ENCODE measurements at regions not wholly inside any gene's neighbourhood (a gene's known extent, or its start where the extent isn't known, plus 50 kb on each side); places are given as distances from the start of the nearest gene placed in this dataset.

DNA sequence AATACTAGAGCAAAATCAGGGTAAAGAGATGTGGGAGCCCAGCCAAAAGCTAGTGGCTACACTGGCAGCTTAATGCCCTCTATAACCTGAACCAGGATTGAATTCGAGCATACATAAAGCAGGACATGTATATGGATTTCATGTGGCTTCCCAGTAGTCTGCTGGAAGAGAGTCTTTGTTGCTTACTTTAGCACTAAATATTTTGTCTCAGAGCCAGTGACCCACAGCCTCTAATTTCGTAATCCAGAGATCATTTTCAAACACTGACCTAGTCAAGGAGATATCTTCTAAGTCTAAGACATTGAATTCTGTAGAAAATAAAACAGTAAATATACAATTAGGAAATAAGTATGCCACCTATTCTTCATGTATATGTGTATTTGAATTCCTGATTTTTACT is 64.2 kb upstream of the GNAI1 start:
- ChIA-PET POLR2A (ENCODE audit: unreplicated experiment) (no interaction called here), CTCF (no interaction called here)
- H3K4me2 ChIP-seq (ENCODE audit: low read length) = no peak overlapping the region
- no peak overlapping the region for H3K9ac ChIP-seq (ENCODE audit: low read length)
- no peak for TF ChIP-seq EZH2 (IDR thresholded peaks at IDR 0.05; ENCODE audit: low read length, unreplicated experiment)
- TF ChIP-seq CTCF (conservative IDR thresholded peaks at IDR 0.05; ENCODE audit: low read depth, low read length) = no peak
- no peak for TF ChIP-seq EZH2phosphoT487 (IDR thresholded peaks at IDR 0.05; ENCODE audit: borderline replicate concordance, low read length)
- no peaks in the 10 kb centered on the region for H4K20me1 ChIP-seq (ENCODE audit: low read length)
- H3K4me1 ChIP-seq (ENCODE audit: insufficient read depth, low read length) = no peaks in the 10 kb centered on the region
- H3K36me3 ChIP-seq (ENCODE audit: low read depth, low read length) = no peaks in the 10 kb centered on the region
- ATAC-seq (no peak), DNase-seq (no peak)
- BruUV-seq (replicated peaks) = no TSS peak
- H3K79me2 ChIP-seq (ENCODE audit: low read length) = no peaks in the 10 kb centered on the region
- no peak overlapping the region for H3K4me3 ChIP-seq (ENCODE audit: low read length)
- no peaks in the 10 kb centered on the region for H3K9me2 ChIP-seq (replicated peaks; ENCODE audit: low read length)
- no peak overlapping the region for H2AFZ ChIP-seq (ENCODE audit: low read length)
- no peaks in the 10 kb centered on the region for H3K27me3 ChIP-seq (ENCODE audit: low read length)
- intact Hi-C loops (cut with micrococcal nuclease) = no loop called here
- no peak overlapping the region for H3K27ac ChIP-seq (ENCODE audit: low read length)
- no peaks in the 10 kb centered on the region for H3F3A ChIP-seq (ENCODE audit: low read length, unreplicated experiment)
- 0 out of 2 replicates have a peak, but pooled peaks cover 4% of the 10 kb centered on the region for H3K9me3 ChIP-seq (ENCODE audit: low read length)

GRCh38 chr7:80066639-80067038 is 68.0 kb upstream of the GNAI1 start:
- Histone ChIP-seq H3F3A (ENCODE audit: low read length, unreplicated experiment) (no peaks in the 10 kb centered on the region), H2AFZ (ENCODE audit: low read length) (no peak overlapping the region), H4K20me1 (ENCODE audit: low read length) (no peaks in the 10 kb centered on the region), H3K36me3 (ENCODE audit: low read depth, low read length) (no peaks in the 10 kb centered on the region), H3K4me1 (ENCODE audit: insufficient read depth, low read length) (no peaks in the 10 kb centered on the region), H3K79me2 (ENCODE audit: low read length) (no peaks in the 10 kb centered on the region), H3K4me2 (ENCODE audit: low read length) (no peak overlapping the region), H3K9ac (ENCODE audit: low read length) (no peak overlapping the region), H3K27ac (ENCODE audit: low read length) (no peak overlapping the region), H3K27me3 (ENCODE audit: low read length) (no peaks in the 10 kb centered on the region), H3K9me3 (ENCODE audit: low read length) (0 out of 2 replicates have a peak, but pooled peaks cover 4% of the 10 kb centered on the region), H3K9me2 (replicated peaks; ENCODE audit: low read length) (no peaks in the 10 kb centered on the region), H3K4me3 (ENCODE audit: low read length) (no peak overlapping the region)
- CTCF ChIA-PET = no interaction called here
- intact Hi-C loops (cut with micrococcal nuclease) = loop anchor here (10.0 kb wide), 1 partner anchor 208 kb away; no protein-coding TSS in a partner anchor
- no TSS peak for BruUV-seq (replicated peaks)
- TF ChIP-seq CTCF (conservative IDR thresholded peaks at IDR 0.05; ENCODE audit: low read depth, low read length) = no peak
- TF ChIP-seq EZH2 (IDR thresholded peaks at IDR 0.05; ENCODE audit: low read length, unreplicated experiment) = no peak
- no peak for TF ChIP-seq EZH2phosphoT487 (IDR thresholded peaks at IDR 0.05; ENCODE audit: borderline replicate concordance, low read length)
- POLR2A ChIA-PET (ENCODE audit: unreplicated experiment) = no interaction called here
- ATAC-seq (no peak), DNase-seq (no peak)

- DNase-seq (no peak), ATAC-seq (no peak)
- Histone ChIP-seq H3F3A (ENCODE audit: low read length, unreplicated experiment) (no peaks in the 10 kb centered on the region), H3K4me1 (ENCODE audit: insufficient read depth, low read length) (no peaks in the 10 kb centered on the region), H2AFZ (ENCODE audit: low read length) (no peak overlapping the region), H3K4me2 (ENCODE audit: low read length) (no peak overlapping the region), H3K27me3 (ENCODE audit: low read length) (no peaks in the 10 kb centered on the region), H4K20me1 (ENCODE audit: low read length) (no peaks in the 10 kb centered on the region), H3K36me3 (ENCODE audit: low read depth, low read length) (no peaks in the 10 kb centered on the region), H3K9me2 (replicated peaks; ENCODE audit: low read length) (no peaks in the 10 kb centered on the region), H3K79me2 (ENCODE audit: low read length) (no peaks in the 10 kb centered on the region), H3K9me3 (ENCODE audit: low read length) (0 out of 2 replicates have a peak, but pooled peaks cover 4% of the 10 kb centered on the region), H3K9ac (ENCODE audit: low read length) (no peak overlapping the region), H3K4me3 (ENCODE audit: low read length) (no peak overlapping the region), H3K27ac (ENCODE audit: low read length) (no peak overlapping the region)
- CTCF ChIA-PET = interaction anchor here (0.6 kb wide), 1 partner anchor 70 kb away, joined by 3 read pairs; no protein-coding TSS in a partner anchor
- BruUV-seq (replicated peaks) = no TSS peak
- POLR2A ChIA-PET (ENCODE audit: unreplicated experiment) = no interaction called here
- intact Hi-C loops (cut with micrococcal nuclease) = loop anchor here (10.0 kb wide), 1 partner anchor 211 kb away; no protein-coding TSS in a partner anchor
- no peak for TF ChIP-seq EZH2 (IDR thresholded peaks at IDR 0.05; ENCODE audit: low read length, unreplicated experiment)
- TF ChIP-seq CTCF (conservative IDR thresholded peaks at IDR 0.05; ENCODE audit: low read depth, low read length) = no peak
- no peak for TF ChIP-seq EZH2phosphoT487 (IDR thresholded peaks at IDR 0.05; ENCODE audit: borderline replicate concordance, low read length)
Measured at GRCh38 chr7:80063834-80064233, 70.8 kb upstream of the GNAI1 start.

All from PC-3 (cell line).